ENCODE measurements at regions not wholly inside any gene's neighbourhood (a gene's known extent, or its start where the extent isn't known, plus 50 kb on each side); places are given as distances from the start of the nearest gene placed in this dataset.

GRCh38 chr2:3036432-3037125, 341.0 kb downstream of the EIPR1 start:
- TF ChIP-seq EZH2 (IDR thresholded peaks at IDR 0.05; ENCODE audit: borderline replicate concordance, insufficient read depth, low read depth, low read length, poor library complexity, severe bottlenecking) (no peak), CTCF (IDR thresholded peaks at IDR 0.05) (no peak)
